ENCODE measurements at regions not wholly inside any gene's neighbourhood (a gene's known extent, or its start where the extent isn't known, plus 50 kb on each side); places are given as distances from the start of the nearest gene placed in this dataset.

DNA sequence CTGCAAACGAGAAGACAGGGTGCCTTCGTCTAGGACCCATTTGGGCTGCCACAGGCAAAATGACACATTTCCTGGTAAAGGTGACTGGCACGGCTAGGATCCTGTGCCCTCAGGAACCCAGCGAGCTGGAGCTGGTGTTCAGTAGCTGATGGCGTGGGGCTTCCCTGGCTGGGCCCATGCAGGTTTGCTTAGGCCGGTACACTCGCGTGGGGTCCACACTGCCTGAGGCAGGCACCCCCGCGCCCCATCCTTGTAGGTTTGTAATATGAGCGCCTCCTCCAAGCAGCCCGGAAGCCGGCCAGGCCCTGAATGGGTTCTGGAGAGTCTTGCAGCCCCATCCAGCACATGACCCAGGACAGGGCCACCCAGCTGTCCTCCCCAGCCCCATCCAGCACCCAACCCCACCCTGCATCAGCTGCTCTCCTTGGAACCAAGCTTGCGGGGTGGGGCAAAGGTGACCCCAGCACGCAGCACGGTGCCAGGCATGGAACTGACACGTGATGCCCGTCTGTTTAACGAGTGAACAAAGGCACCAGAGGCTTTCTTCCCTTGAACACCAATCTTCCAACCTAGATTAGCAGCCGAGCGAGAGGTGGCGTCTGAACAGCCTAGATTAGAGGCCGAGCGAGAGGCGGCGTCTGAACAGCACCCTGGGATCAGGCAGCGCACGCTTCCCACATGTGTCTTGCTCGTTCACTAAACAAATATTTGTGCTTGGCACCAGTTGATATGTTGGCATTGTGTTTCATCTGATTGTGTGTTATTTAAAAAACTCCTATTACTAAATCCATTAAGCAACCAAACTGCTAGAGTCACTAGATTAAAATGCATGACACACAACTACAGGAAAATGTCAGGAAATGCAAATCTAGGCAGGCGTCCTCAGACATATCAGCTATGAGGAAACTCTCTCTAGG, 112.1 kb downstream of the DLL1 start:
- peak; percentile 22 to 64 for TF ChIP-seq POLR2AphosphoS5 (IDR thresholded peaks at IDR 0.05)
- peak in 1 of 4 donors; percentile 15 for TF ChIP-seq EP300 (IDR thresholded peaks at IDR 0.05)
- TF ChIP-seq, protein P1, sequence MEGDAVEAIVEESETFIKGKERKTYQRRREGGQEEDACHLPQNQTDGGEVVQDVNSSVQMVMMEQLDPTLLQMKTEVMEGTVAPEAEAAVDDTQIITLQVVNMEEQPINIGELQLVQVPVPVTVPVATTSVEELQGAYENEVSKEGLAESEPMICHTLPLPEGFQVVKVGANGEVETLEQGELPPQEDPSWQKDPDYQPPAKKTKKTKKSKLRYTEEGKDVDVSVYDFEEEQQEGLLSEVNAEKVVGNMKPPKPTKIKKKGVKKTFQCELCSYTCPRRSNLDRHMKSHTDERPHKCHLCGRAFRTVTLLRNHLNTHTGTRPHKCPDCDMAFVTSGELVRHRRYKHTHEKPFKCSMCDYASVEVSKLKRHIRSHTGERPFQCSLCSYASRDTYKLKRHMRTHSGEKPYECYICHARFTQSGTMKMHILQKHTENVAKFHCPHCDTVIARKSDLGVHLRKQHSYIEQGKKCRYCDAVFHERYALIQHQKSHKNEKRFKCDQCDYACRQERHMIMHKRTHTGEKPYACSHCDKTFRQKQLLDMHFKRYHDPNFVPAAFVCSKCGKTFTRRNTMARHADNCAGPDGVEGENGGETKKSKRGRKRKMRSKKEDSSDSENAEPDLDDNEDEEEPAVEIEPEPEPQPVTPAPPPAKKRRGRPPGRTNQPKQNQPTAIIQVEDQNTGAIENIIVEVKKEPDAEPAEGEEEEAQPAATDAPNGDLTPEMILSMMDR (IDR thresholded peaks at IDR 0.05), result no peak

All from upper lobe of left lung (tissue), 4 donors.